ENCODE measurements at regions not wholly inside any gene's neighbourhood (a gene's known extent, or its start where the extent isn't known, plus 50 kb on each side); places are given as distances from the start of the nearest gene placed in this dataset.

DNA sequence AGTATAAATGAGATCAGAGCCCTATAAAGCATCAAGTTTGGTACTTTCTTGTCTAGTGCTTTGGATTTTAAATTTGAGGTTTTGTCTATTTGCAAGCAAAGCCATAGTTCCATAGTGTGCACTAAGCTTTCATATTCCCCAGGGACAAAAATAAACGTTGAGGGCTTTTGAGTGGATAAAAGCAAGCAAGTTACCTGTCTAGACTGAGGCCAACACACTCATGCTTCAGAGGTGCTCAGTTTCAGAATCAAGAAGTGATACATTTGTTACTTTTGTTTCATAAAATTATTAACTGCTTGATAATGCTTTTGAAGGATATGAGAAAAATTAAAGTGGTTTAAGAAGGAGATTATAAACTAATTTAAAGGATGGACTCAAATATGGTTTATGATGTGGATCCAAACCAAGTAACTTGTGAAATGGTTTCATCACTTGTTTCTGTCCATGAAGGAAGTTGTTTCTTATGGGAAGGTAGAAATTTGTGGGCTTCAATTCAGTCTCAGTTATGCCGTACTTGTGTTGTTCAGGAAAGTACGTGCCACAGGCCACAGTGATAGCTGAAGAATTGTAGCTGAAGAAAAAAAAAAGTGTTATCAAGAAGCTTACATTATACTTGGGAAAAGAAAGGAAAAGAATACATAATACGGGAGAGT lies 71.2 kb downstream of the CHRM3 start:
- no peaks in the 10 kb centered on the region for H3K36me3 ChIP-seq
- peak overlapping the region in 2 of 4 donors; percentile 2 to 31 for H3K4me3 ChIP-seq
- WGBS, 5 donors = 22 to 46% (median 31%) methylated on average over 4 of the region's 4 CpGs
- DNase-seq = no peak
- H3K27me3 ChIP-seq = no peaks in the 10 kb centered on the region
- H3K27ac ChIP-seq = peak overlapping the region in 2 of 5 donors; percentile 8 to 22
- peaks cover 0 to 10% (median 3%) of the 10 kb centered on the region in 4 donors for H3K9me3 ChIP-seq
- H3K4me1 ChIP-seq = peaks cover 0 to 17% (median 6%) of the 10 kb centered on the region in 4 donors
- no peak for TF ChIP-seq EP300 (IDR thresholded peaks at IDR 0.05)
- TF ChIP-seq, protein P1, sequence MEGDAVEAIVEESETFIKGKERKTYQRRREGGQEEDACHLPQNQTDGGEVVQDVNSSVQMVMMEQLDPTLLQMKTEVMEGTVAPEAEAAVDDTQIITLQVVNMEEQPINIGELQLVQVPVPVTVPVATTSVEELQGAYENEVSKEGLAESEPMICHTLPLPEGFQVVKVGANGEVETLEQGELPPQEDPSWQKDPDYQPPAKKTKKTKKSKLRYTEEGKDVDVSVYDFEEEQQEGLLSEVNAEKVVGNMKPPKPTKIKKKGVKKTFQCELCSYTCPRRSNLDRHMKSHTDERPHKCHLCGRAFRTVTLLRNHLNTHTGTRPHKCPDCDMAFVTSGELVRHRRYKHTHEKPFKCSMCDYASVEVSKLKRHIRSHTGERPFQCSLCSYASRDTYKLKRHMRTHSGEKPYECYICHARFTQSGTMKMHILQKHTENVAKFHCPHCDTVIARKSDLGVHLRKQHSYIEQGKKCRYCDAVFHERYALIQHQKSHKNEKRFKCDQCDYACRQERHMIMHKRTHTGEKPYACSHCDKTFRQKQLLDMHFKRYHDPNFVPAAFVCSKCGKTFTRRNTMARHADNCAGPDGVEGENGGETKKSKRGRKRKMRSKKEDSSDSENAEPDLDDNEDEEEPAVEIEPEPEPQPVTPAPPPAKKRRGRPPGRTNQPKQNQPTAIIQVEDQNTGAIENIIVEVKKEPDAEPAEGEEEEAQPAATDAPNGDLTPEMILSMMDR (IDR thresholded peaks at IDR 0.05) = no peak
- no peak for TF ChIP-seq POLR2A (IDR thresholded peaks at IDR 0.05)
- TF ChIP-seq POLR2AphosphoS5 (IDR thresholded peaks at IDR 0.05) = no peak
- intact Hi-C loops (cut with DNase I; ENCODE audit: low total_unique reads) = no loop called here

DNA sequence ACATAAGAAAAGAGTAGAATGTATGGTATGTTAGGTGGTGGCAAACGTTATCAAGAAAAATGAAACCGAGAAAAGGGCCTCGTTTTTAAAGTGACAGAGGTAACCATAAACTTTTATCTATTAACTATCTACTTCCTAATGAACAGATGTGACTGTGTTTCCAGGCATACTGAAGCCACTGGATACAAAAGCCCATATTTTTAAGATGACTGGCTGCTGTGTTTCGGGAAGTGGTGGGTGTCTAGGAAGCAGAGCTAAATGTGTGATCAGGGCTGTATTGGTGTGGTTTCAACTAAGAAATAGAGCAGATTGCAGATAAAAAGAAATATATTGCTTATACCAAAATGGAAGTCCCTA lies 71.8 kb downstream of the CHRM3 start:
- intact Hi-C loops (cut with DNase I; ENCODE audit: low total_unique reads) = no loop called here
- Histone ChIP-seq H3K4me3 (peak overlapping the region in 2 of 4 donors; percentile 2 to 31), H3K9me3 (peaks cover 0 to 10% (median 3%) of the 10 kb centered on the region in 4 donors), H3K27me3 (no peaks in the 10 kb centered on the region), H3K4me1 (peaks cover 0 to 17% (median 7%) of the 10 kb centered on the region in 4 donors), H3K27ac (peak overlapping the region in 2 of 5 donors; percentile 8 to 22), H3K36me3 (no peaks in the 10 kb centered on the region)
- WGBS, 5 donors = 26 to 42% (median 36%) methylated on average over 4 of the region's 4 CpGs
- no peak for TF ChIP-seq EP300 (IDR thresholded peaks at IDR 0.05)
- TF ChIP-seq, protein P1 (IDR thresholded peaks at IDR 0.05) = no peak
- TF ChIP-seq POLR2AphosphoS5 (IDR thresholded peaks at IDR 0.05) = no peak
- no peak for TF ChIP-seq POLR2A (IDR thresholded peaks at IDR 0.05)
- no peak for DNase-seq

DNA sequence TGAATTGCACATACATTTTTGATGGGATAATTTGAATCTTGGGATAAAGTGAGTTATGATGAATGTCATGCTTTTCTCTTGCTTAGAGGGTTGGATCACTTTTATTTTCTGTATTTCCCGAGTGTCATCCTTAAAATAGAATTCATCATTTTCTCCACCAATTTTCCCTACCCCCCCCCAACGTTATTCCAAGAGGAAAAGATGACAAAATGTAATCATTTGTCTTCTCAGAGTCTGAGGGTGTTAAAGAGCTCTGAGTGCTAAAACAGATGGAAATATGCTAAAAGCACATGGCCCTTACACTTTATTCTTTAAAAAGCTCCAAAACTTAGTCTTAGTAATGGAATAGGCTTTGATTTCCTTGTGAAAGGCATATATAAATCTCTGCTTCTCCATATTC lies 81.4 kb downstream of the CHRM3 start:
- Histone ChIP-seq H3K27ac (no peak overlapping the region), H3K27me3 (no peaks in the 10 kb centered on the region), H3K4me3 (no peak overlapping the region), H3K9me3 (no peaks in the 10 kb centered on the region), H3K4me1 (peaks cover 0 to 11% (median under 1%) of the 10 kb centered on the region in 4 donors), H3K36me3 (no peaks in the 10 kb centered on the region)
- WGBS, 5 donors = 48 to 74% (median 66%) methylated on average over 2 of the region's 2 CpGs
- intact Hi-C loops (cut with DNase I; ENCODE audit: low total_unique reads) = no loop called here
- DNase-seq = no peak
- TF ChIP-seq POLR2A (IDR thresholded peaks at IDR 0.05) (no peak), POLR2AphosphoS5 (IDR thresholded peaks at IDR 0.05) (no peak), EP300 (IDR thresholded peaks at IDR 0.05) (no peak)
- TF ChIP-seq, protein P1 (IDR thresholded peaks at IDR 0.05) = no peak

DNA sequence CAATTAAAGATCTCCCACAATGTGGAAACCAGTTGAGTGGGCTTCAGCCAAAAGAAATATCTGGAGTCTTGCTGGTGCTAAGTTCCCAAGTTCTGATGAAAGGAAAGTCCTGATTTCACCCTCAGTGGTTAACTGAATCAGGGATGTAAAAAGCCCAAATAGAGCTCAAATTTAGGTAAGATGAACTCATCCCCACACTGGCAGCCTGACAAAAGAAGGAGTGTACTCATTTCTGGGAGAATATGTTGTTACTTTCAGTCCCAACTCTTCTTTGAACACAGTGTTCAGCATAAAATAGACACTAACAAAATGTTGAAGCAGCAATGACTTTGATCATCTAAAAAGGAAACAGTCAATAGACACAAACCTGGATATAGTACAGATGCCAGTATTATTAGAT lies 91.7 kb downstream of the CHRM3 start:
- TF ChIP-seq POLR2A (IDR thresholded peaks at IDR 0.05) (no peak), POLR2AphosphoS5 (IDR thresholded peaks at IDR 0.05) (no peak), EP300 (IDR thresholded peaks at IDR 0.05) (no peak)
- TF ChIP-seq, protein P1 (IDR thresholded peaks at IDR 0.05) = no peak
- Histone ChIP-seq H3K27me3 (no peaks in the 10 kb centered on the region), H3K27ac (no peak overlapping the region), H3K36me3 (no peaks in the 10 kb centered on the region), H3K4me3 (no peak overlapping the region), H3K4me1 (no peaks in the 10 kb centered on the region), H3K9me3 (peaks cover 0 to 30% (median 18%) of the 10 kb centered on the region in 4 donors)
- DNase-seq = no peak
- intact Hi-C loops (cut with DNase I; ENCODE audit: low total_unique reads) = no loop called here

Measured in stomach (tissue), 8 donors.